GM12891 (cell line): ENCODE measurements at regions not wholly inside any gene's neighbourhood (a gene's known extent, or its start where the extent isn't known, plus 50 kb on each side); places are given as distances from the start of the nearest gene placed in this dataset.

Source experiments
- PAX5 ChIP-seq: IDR thresholded peaks from 2 replicates; pipeline ENCODE4 v1.6.1; 2011; ENCODE audit warnings: low read length, moderate library complexity, mild to moderate bottlenecking; ENCODE audit not compliant: insufficient read depth, severe bottlenecking
- POLR2A ChIP-seq: IDR thresholded peaks from 2 replicates; pipeline ENCODE4 v1.6.1; 2011; ENCODE audit warnings: low read depth, low read length, control low read depth
- POLR2AphosphoS5 ChIP-seq: IDR thresholded peaks from 2 replicates; pipeline ENCODE4 v1.6.1; 2011; ENCODE audit warnings: low read depth, low read length, control low read depth
- POU2F2 ChIP-seq: IDR thresholded peaks from 2 replicates; pipeline ENCODE4 v1.6.1; 2011; ENCODE audit warnings: low read depth, mild to moderate bottlenecking, control low read depth, low read length, moderate library complexity
- TAF1 ChIP-seq: IDR thresholded peaks from 2 replicates; pipeline ENCODE4 v1.6.1; 2011; ENCODE audit warnings: low read depth, low read length, control low read depth

DNA sequence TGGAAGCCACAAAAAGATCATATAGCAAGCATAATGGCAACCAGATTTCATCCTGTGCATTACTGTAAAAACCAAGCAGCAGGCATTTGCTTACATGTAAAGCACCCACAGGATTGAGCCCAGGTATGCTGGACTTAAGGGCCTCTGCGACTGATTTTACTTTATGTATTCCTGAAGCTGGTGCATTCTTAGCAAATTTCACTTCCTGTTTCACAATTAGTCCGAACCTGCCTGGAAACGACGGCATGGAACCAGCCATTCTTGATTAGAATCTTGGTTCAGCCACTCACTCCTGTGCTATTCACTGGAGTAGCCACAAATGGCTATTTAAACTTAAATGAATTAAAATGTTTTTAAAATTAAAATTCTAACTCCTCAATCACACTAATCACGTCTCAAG, 239.2 kb downstream of the NUAK1 start:
- no peak for TF ChIP-seq POLR2A
- no peak for TF ChIP-seq TAF1
- TF ChIP-seq POLR2AphosphoS5, result no peak
- no peak for TF ChIP-seq POU2F2
- TF ChIP-seq PAX5, result no peak
